HUDEP-2 (cell line): ENCODE measurements at regions not wholly inside any gene's neighbourhood (a gene's known extent, or its start where the extent isn't known, plus 50 kb on each side); places are given as distances from the start of the nearest gene placed in this dataset.
"Not testable (repeated sequence)": the region's sequence is repeated elsewhere in the genome, so short reads cannot be mapped to it uniquely, and the experiment has no call there.

Experiments
- DNase-seq, 76 experiments: peaks; one replicate each; lab custom pipeline; 2025; ENCODE audit not compliant: unreplicated experiment in 76 of 76; lab: John Stamatoyannopoulos, UW

GRCh38 chr1:843946-844345 lies 79.8 kb upstream of the SAMD11 start:
- DNase-seq = not testable (repeated sequence)

- DNase-seq = no peak
Measured at GRCh38 chr1:844472-845026, 79.2 kb upstream of the SAMD11 start.

- not testable (repeated sequence) for DNase-seq
Measured at GRCh38 chr1:845641-846040, 78.1 kb upstream of the SAMD11 start.

- not testable (repeated sequence) for DNase-seq
Measured at GRCh38 chr1:849873-850272, 73.8 kb upstream of the SAMD11 start.

GRCh38 chr1:850318-850717 lies 73.4 kb upstream of the SAMD11 start:
- not testable (repeated sequence) for DNase-seq

- not testable (repeated sequence) for DNase-seq
Measured at GRCh38 chr1:851398-851797, 72.3 kb upstream of the SAMD11 start.

GRCh38 chr1:851841-852240 lies 71.9 kb upstream of the SAMD11 start:
- DNase-seq = not testable (repeated sequence)

GRCh38 chr1:855202-855981 lies 68.3 kb upstream of the SAMD11 start:
- not testable (repeated sequence) for DNase-seq

- DNase-seq = not testable (repeated sequence)
Measured at GRCh38 chr1:856541-857057, 67.1 kb upstream of the SAMD11 start.

GRCh38 chr1:857926-858648 lies 65.6 kb upstream of the SAMD11 start:
- peak in 3 of 76 experiments; percentile 2 to 13 (median 6) for DNase-seq

- peak in 1 of 76 experiments; percentile 4 for DNase-seq
Measured at GRCh38 chr1:858649-859041, 65.1 kb upstream of the SAMD11 start.

- DNase-seq = not testable (repeated sequence)
Measured at GRCh38 chr1:860941-861340, 62.8 kb upstream of the SAMD11 start.

- no peak for DNase-seq
Measured at GRCh38 chr1:861714-862113, 62.0 kb upstream of the SAMD11 start.

- DNase-seq = not testable (repeated sequence)
Measured at GRCh38 chr1:862601-863000, 61.1 kb upstream of the SAMD11 start.

GRCh38 chr1:865633-866032 lies 58.1 kb upstream of the SAMD11 start:
- not testable (repeated sequence) for DNase-seq

GRCh38 chr1:866095-866494 lies 57.6 kb upstream of the SAMD11 start:
- DNase-seq = no peak

GRCh38 chr1:866631-867299 lies 57.0 kb upstream of the SAMD11 start:
- DNase-seq = not testable (repeated sequence)

GRCh38 chr1:867550-867949 lies 56.2 kb upstream of the SAMD11 start:
- not testable (repeated sequence) for DNase-seq

GRCh38 chr1:869499-870244 lies 54.1 kb upstream of the SAMD11 start:
- DNase-seq = peak in 56 of 76 experiments; percentile 7 to 76 (median 43)
